GM18951 (cell line): ENCODE measurements at regions not wholly inside any gene's neighbourhood (a gene's known extent, or its start where the extent isn't known, plus 50 kb on each side); places are given as distances from the start of the nearest gene placed in this dataset.

ENCODE experiments used
- POLR2A ChIP-seq: IDR thresholded peaks from 4 replicates; pipeline ENCODE4 v1.6.1; 2011; ENCODE audit warnings: mild to moderate bottlenecking; ENCODE audit not compliant: insufficient read length, insufficient read depth; ENCODE audit errors: extremely low read depth
- in situ Hi-C: fragments of 300-500 bp; cut with MboI; formaldehyde crosslinking; loops from one replicate; pipeline ENCODE4 v1.12.0; 2022; ENCODE audit warnings: low sequenced_read_pairs, mixed read lengths, inconsistent platforms; ENCODE audit not compliant: unreplicated experiment

- in situ Hi-C loops, result no loop called here
- no peak for TF ChIP-seq POLR2A
These were observed 166.9 kb upstream of the GPR12 start for GRCh38 chr13:26927511-26927910.

GRCh38 chr13:26926371-26926770 is 165.8 kb upstream of the GPR12 start:
- in situ Hi-C loops, result no loop called here
- TF ChIP-seq POLR2A, result no peak

- in situ Hi-C loops, result no loop called here
These were observed 163.4 kb upstream of the GPR12 start for GRCh38 chr13:26923824-26924605.

GRCh38 chr13:26921918-26922317 is 161.3 kb upstream of the GPR12 start:
- no peak for TF ChIP-seq POLR2A
- in situ Hi-C loops, result no loop called here

More at GRCh38 chr13:26923824-26924605, 163.4 kb upstream of the GPR12 start:
- TF ChIP-seq POLR2A, result no peak

- no peak for TF ChIP-seq POLR2A
- in situ Hi-C loops, result no loop called here
These were observed 160.2 kb upstream of the GPR12 start for GRCh38 chr13:26920614-26921355.

- TF ChIP-seq POLR2A, result no peak
- in situ Hi-C loops, result no loop called here
These were observed 159.1 kb upstream of the GPR12 start for GRCh38 chr13:26919732-26920131.

GRCh38 chr13:26919311-26919710 is 158.7 kb upstream of the GPR12 start:
- no peak for TF ChIP-seq POLR2A
- in situ Hi-C loops, result no loop called here

GRCh38 chr13:26914624-26915023 is 154.0 kb upstream of the GPR12 start:
- in situ Hi-C loops, result no loop called here
- TF ChIP-seq POLR2A, result no peak

- in situ Hi-C loops, result no loop called here
- TF ChIP-seq POLR2A, result no peak
These were observed 153.6 kb upstream of the GPR12 start for GRCh38 chr13:26914148-26914547.

GRCh38 chr13:26910754-26911465 is 150.3 kb upstream of the GPR12 start:
- in situ Hi-C loops, result no loop called here
- no peak for TF ChIP-seq POLR2A

- TF ChIP-seq POLR2A, result no peak
- in situ Hi-C loops, result no loop called here
These were observed 148.9 kb upstream of the GPR12 start for GRCh38 chr13:26909477-26909876.

GRCh38 chr13:26908126-26908525 is 147.5 kb upstream of the GPR12 start:
- TF ChIP-seq POLR2A, result no peak
- in situ Hi-C loops, result no loop called here

GRCh38 chr13:26899202-26899601 is 138.6 kb upstream of the GPR12 start:
- in situ Hi-C loops, result no loop called here
- TF ChIP-seq POLR2A, result no peak

- in situ Hi-C loops, result no loop called here
- TF ChIP-seq POLR2A, result no peak
These were observed 137.3 kb upstream of the GPR12 start for GRCh38 chr13:26897706-26898550.
